ENCODE measurements at regions not wholly inside any gene's neighbourhood (a gene's known extent, or its start where the extent isn't known, plus 50 kb on each side); places are given as distances from the start of the nearest gene placed in this dataset.

DNA sequence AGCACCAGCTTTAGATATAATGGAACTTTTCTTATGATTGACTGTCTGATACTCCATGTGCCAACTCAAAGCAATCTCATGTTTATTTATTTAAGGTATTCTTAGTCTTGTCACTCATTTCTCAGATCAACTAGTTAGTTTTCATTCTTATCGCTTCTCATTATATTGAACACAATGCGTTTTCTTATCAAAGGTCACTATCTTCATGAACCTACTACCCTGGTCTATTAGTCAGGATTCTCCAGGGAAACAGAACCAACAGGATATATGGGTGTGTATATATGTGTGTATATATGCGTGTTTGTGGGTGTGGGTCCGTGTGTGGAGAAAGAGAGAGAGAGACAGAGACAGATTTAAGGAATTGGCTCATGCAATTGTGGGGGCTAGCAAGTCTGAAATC lies 619.9 kb downstream of the ZEB2 start:
- BruUV-seq (replicated peaks) = no TSS peak
- H3K4me1 Mint-ChIP-seq (ENCODE audit: low read depth, unreplicated experiment) = peaks cover 15% of the 10 kb centered on the region
- no peaks in the 10 kb centered on the region for H3K27me3 Mint-ChIP-seq (ENCODE audit: unreplicated experiment)
- DNase-seq = no peak
- CTCF ChIA-PET = no interaction called here
- TF ChIP-seq, protein P1, sequence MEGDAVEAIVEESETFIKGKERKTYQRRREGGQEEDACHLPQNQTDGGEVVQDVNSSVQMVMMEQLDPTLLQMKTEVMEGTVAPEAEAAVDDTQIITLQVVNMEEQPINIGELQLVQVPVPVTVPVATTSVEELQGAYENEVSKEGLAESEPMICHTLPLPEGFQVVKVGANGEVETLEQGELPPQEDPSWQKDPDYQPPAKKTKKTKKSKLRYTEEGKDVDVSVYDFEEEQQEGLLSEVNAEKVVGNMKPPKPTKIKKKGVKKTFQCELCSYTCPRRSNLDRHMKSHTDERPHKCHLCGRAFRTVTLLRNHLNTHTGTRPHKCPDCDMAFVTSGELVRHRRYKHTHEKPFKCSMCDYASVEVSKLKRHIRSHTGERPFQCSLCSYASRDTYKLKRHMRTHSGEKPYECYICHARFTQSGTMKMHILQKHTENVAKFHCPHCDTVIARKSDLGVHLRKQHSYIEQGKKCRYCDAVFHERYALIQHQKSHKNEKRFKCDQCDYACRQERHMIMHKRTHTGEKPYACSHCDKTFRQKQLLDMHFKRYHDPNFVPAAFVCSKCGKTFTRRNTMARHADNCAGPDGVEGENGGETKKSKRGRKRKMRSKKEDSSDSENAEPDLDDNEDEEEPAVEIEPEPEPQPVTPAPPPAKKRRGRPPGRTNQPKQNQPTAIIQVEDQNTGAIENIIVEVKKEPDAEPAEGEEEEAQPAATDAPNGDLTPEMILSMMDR (IDR thresholded peaks at IDR 0.05; ENCODE audit: unreplicated experiment) = no peak
- H3K27ac Mint-ChIP-seq (ENCODE audit: unreplicated experiment) = peak overlapping the region; percentile 84
- H3K4me3 Mint-ChIP-seq (ENCODE audit: low read depth, unreplicated experiment) = no peak overlapping the region
- no peaks in the 10 kb centered on the region for H3K9me3 Mint-ChIP-seq (ENCODE audit: low read depth, unreplicated experiment)
- intact Hi-C loops (cut with micrococcal nuclease; ENCODE audit: unreplicated experiment) = loop anchor here (2.0 kb wide), 1 partner anchor 41 kb away; no protein-coding TSS in a partner anchor
- peaks cover 4% of the 10 kb centered on the region for H3K36me3 Mint-ChIP-seq (ENCODE audit: insufficient read depth, unreplicated experiment)

DNA sequence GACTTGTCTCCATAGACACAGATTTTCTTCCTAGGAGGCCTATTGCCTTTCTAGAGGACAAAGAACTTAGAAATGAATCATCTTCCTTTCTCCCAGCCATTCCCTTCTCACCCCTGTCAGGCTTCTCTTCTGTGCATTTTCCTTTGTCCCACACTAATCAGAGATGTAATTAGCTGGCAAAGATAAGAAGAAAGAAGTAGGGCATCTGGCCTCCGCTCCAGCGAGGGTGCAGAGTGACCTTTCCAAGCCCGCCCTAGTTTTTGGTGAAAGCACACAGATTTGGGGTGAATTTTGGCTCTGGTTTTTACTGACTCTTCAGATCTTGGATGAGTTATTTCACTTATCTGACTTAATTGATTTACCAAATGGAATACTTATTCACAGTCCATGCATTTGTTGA lies 626.5 kb downstream of the ZEB2 start:
- DNase-seq = no peak
- CTCF ChIA-PET = no interaction called here
- intact Hi-C loops (cut with micrococcal nuclease; ENCODE audit: unreplicated experiment) = no loop called here
- H3K27ac Mint-ChIP-seq (ENCODE audit: unreplicated experiment) = no peak overlapping the region
- no peaks in the 10 kb centered on the region for H3K9me3 Mint-ChIP-seq (ENCODE audit: low read depth, unreplicated experiment)
- H3K4me1 Mint-ChIP-seq (ENCODE audit: low read depth, unreplicated experiment) = no peaks in the 10 kb centered on the region
- TF ChIP-seq, protein P1 (IDR thresholded peaks at IDR 0.05; ENCODE audit: unreplicated experiment) = no peak
- BruUV-seq (replicated peaks) = no TSS peak
- H3K27me3 Mint-ChIP-seq (ENCODE audit: unreplicated experiment) = no peaks in the 10 kb centered on the region
- H3K36me3 Mint-ChIP-seq (ENCODE audit: insufficient read depth, unreplicated experiment) = no peaks in the 10 kb centered on the region
- no peak overlapping the region for H3K4me3 Mint-ChIP-seq (ENCODE audit: low read depth, unreplicated experiment)

DNA sequence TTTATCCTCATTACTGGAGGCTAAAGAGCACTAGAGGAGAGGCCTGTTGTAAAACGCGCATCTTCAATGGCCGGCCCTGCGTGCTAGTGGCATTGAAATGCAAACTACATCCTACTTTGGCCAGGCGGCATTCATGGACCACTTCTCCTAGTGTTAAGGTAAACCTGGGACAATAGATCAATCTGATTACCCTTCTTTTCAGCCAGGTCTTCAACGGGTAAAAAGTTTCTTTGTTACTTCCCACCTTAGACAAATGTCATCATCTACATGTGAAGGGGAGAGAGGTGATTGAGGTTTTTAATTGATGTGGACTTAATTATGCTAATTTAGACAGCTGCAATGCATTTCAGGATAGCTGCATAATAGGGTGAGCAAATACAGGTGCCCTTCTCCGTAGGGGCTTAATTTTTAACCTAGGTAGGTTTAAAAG lies 628.0 kb downstream of the ZEB2 start:
- Mint-ChIP-seq H3K9me3 (ENCODE audit: low read depth, unreplicated experiment) (no peaks in the 10 kb centered on the region), H3K4me1 (ENCODE audit: low read depth, unreplicated experiment) (no peaks in the 10 kb centered on the region), H3K27ac (ENCODE audit: unreplicated experiment) (no peak overlapping the region), H3K36me3 (ENCODE audit: insufficient read depth, unreplicated experiment) (no peaks in the 10 kb centered on the region), H3K4me3 (ENCODE audit: low read depth, unreplicated experiment) (no peak overlapping the region), H3K27me3 (ENCODE audit: unreplicated experiment) (no peaks in the 10 kb centered on the region)
- intact Hi-C loops (cut with micrococcal nuclease; ENCODE audit: unreplicated experiment) = no loop called here
- no TSS peak for BruUV-seq (replicated peaks)
- DNase-seq = no peak
- CTCF ChIA-PET = no interaction called here
- TF ChIP-seq, protein P1 (IDR thresholded peaks at IDR 0.05; ENCODE audit: unreplicated experiment) = no peak

DNA sequence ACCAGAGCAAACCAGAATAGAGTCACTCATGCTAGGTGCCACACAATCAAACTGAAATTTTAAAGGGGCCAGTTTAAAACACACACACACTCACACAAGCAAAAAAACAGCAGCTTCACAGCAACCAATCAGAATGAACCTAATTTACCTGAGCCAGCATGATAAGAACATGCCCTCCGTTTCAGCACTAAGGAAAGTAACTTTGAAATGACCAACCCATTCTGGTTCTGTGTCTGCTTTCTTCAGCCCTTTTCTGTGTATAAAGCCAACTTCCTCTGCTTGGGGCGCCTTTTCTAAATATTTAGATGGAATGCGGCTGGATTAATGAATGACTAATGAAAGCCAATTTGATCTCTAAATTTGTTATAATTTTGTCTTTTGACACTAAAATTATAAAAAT lies 629.1 kb downstream of the ZEB2 start:
- Mint-ChIP-seq H3K27ac (ENCODE audit: unreplicated experiment) (no peak overlapping the region), H3K4me1 (ENCODE audit: low read depth, unreplicated experiment) (no peaks in the 10 kb centered on the region), H3K36me3 (ENCODE audit: insufficient read depth, unreplicated experiment) (no peaks in the 10 kb centered on the region), H3K27me3 (ENCODE audit: unreplicated experiment) (no peaks in the 10 kb centered on the region), H3K4me3 (ENCODE audit: low read depth, unreplicated experiment) (no peak overlapping the region), H3K9me3 (ENCODE audit: low read depth, unreplicated experiment) (no peaks in the 10 kb centered on the region)
- TF ChIP-seq, protein P1 (IDR thresholded peaks at IDR 0.05; ENCODE audit: unreplicated experiment) = no peak
- BruUV-seq (replicated peaks) = no TSS peak
- no peak for DNase-seq
- intact Hi-C loops (cut with micrococcal nuclease; ENCODE audit: unreplicated experiment) = no loop called here
- CTCF ChIA-PET = no interaction called here
